ENCODE measurements at regions not wholly inside any gene's neighbourhood (a gene's known extent, or its start where the extent isn't known, plus 50 kb on each side); places are given as distances from the start of the nearest gene placed in this dataset.

- no peak for DNase-seq (ENCODE audit: low spot score)
- ChIA-PET POLR2A (no interaction called here), CTCF (ENCODE audit: low intra/inter-chr PET ratio, low total read pairs) (no interaction called here)
- no peaks in the 10 kb centered on the region for H3K4me1 ChIP-seq (ENCODE audit: insufficient read depth, low read length)
- H2AFZ ChIP-seq (ENCODE audit: low read length) = no peak overlapping the region
- no peaks in the 10 kb centered on the region for H3K79me2 ChIP-seq (ENCODE audit: insufficient read depth, low read length)
- no peaks in the 10 kb centered on the region; the same call in 1 of the 2 replicates for H4K20me1 ChIP-seq (ENCODE audit: insufficient read depth, low read length)
- WGBS (ENCODE audit: low lambda C conversion rate) = 67% methylated on average over 12 of the region's 12 CpGs
- no peak overlapping the region for H3K4me2 ChIP-seq (ENCODE audit: low read depth, low read length)
- peaks cover 0 to 1% of the 10 kb centered on the region in 2 experiments; a peak in 2 of 5 replicates for H3K27me3 ChIP-seq (ENCODE audit: control insufficient read depth in 1 of 2, insufficient read depth in 2 of 2, low read length in 2 of 2)
- H3K4me3 ChIP-seq (replicated peaks in 1 of 3; ENCODE audit: insufficient read depth in 1 of 3, low read depth in 2 of 3, low read length in 3 of 3) = no peak overlapping the region
- BruUV-seq (replicated peaks) = no TSS peak
- no peak overlapping the region for H3K27ac ChIP-seq (ENCODE audit: extremely low read length, insufficient read depth, low read length)
- H3K9ac ChIP-seq (ENCODE audit: insufficient read depth, low read depth, low read length) = no peak overlapping the region
- intact Hi-C loops (cut with micrococcal nuclease; ENCODE audit: unreplicated experiment) (no loop called here), in situ Hi-C loops (cut with HindIII; ENCODE audit: extremely low pct_ligation_motif_present, low pct_unique_long_range_greater_than_20kb) (no loop called here)
- H3K36me3 ChIP-seq (replicated peaks in 1 of 2; ENCODE audit: control insufficient read depth in 1 of 2, insufficient read depth in 2 of 2, low read length in 2 of 2) = no peaks in the 10 kb centered on the region
- no peak for FAIRE-seq
- no peak for ATAC-seq
- TF ChIP-seq PBX2 (CRISPR knock-in tag; IDR thresholded peaks at IDR 0.05) = no peak
- no peak for TF ChIP-seq REL (CRISPR knock-in tag; conservative IDR thresholded peaks at IDR 0.05)
- no peaks in the 10 kb centered on the region for H3K9me3 ChIP-seq (ENCODE audit: low read length)
These were observed 119.0 kb downstream of the ARL4C start for GRCh38 chr2:234377761-234378391.

GRCh38 chr2:234376229-234376628 is 120.7 kb downstream of the ARL4C start:
- Histone ChIP-seq H3K36me3 (replicated peaks in 1 of 2; ENCODE audit: control insufficient read depth in 1 of 2, insufficient read depth in 2 of 2, low read length in 2 of 2) (no peaks in the 10 kb centered on the region), H3K4me3 (replicated peaks in 1 of 3; ENCODE audit: insufficient read depth in 1 of 3, low read depth in 2 of 3, low read length in 3 of 3) (no peak overlapping the region), H3K27me3 (ENCODE audit: control insufficient read depth in 1 of 2, insufficient read depth in 2 of 2, low read length in 2 of 2) (peaks cover 0 to 1% of the 10 kb centered on the region in 2 experiments; a peak in 1 of 5 replicates), H3K4me2 (ENCODE audit: low read depth, low read length) (no peak overlapping the region), H3K79me2 (ENCODE audit: insufficient read depth, low read length) (no peaks in the 10 kb centered on the region), H4K20me1 (ENCODE audit: insufficient read depth, low read length) (no peaks in the 10 kb centered on the region; the same call in 1 of the 2 replicates), H3K4me1 (ENCODE audit: insufficient read depth, low read length) (no peaks in the 10 kb centered on the region), H3K9me3 (ENCODE audit: low read length) (no peaks in the 10 kb centered on the region), H3K27ac (ENCODE audit: extremely low read length, insufficient read depth, low read length) (no peak overlapping the region), H2AFZ (ENCODE audit: low read length) (no peak overlapping the region), H3K9ac (ENCODE audit: insufficient read depth, low read depth, low read length) (no peak overlapping the region)
- TF ChIP-seq RBFOX2 (IDR thresholded peaks at IDR 0.05; ENCODE audit: low read depth, low read length) = no peak
- no peak for TF ChIP-seq DMTF1 (CRISPR knock-in tag; IDR thresholded peaks at IDR 0.05)
- TF ChIP-seq ZC3H4 (CRISPR knock-in tag; IDR thresholded peaks at IDR 0.05; ENCODE audit: borderline replicate concordance) = no peak
- no peak for TF ChIP-seq U2AF1 (optimal IDR thresholded peaks at IDR 0.05; ENCODE audit: low read depth, low read length)
- TF ChIP-seq ATAD3A (CRISPR knock-in tag; IDR thresholded peaks at IDR 0.05) = no peak
- no peak for TF ChIP-seq SAP130 (CRISPR knock-in tag; IDR thresholded peaks at IDR 0.05; ENCODE audit: low read depth)
- no peak for TF ChIP-seq SP140L (CRISPR knock-in tag; IDR thresholded peaks at IDR 0.05; ENCODE audit: borderline replicate concordance)
- TF ChIP-seq MED1 (CRISPR knock-in tag; IDR thresholded peaks at IDR 0.05) = no peak
- no peak for TF ChIP-seq TBL1XR1 (IDR thresholded peaks at IDR 0.05; ENCODE audit: borderline replicate concordance, low read length, partially characterized antibody)
- TF ChIP-seq PRMT3 (CRISPR knock-in tag; IDR thresholded peaks at IDR 0.05; ENCODE audit: borderline replicate concordance, low read depth) = no peak
- TF ChIP-seq ZNF709 (CRISPR knock-in tag; IDR thresholded peaks at IDR 0.05) = no peak
- TF ChIP-seq EZH2 (conservative IDR thresholded peaks at IDR 0.05; ENCODE audit: low read depth, low read length) = no peak
- no peak for TF ChIP-seq ZBTB38 (CRISPR knock-in tag; IDR thresholded peaks at IDR 0.05)
- no peak for TF ChIP-seq ZNF549 (CRISPR knock-in tag; IDR thresholded peaks at IDR 0.05)
- TF ChIP-seq ARHGAP35 (CRISPR knock-in tag; IDR thresholded peaks at IDR 0.05; ENCODE audit: borderline replicate concordance) = no peak
- WGBS (ENCODE audit: low lambda C conversion rate) = 42% methylated on average over 3 of the region's 3 CpGs
- FAIRE-seq (no peak), DNase-seq (ENCODE audit: low spot score) (no peak), ATAC-seq (no peak)
- in situ Hi-C loops (cut with HindIII; ENCODE audit: extremely low pct_ligation_motif_present, low pct_unique_long_range_greater_than_20kb) = no loop called here
- BruUV-seq (replicated peaks) = no TSS peak
- POLR2A ChIA-PET = no interaction called here
- CTCF ChIA-PET (ENCODE audit: low intra/inter-chr PET ratio, low total read pairs) = no interaction called here
- intact Hi-C loops (cut with micrococcal nuclease; ENCODE audit: unreplicated experiment) = no loop called here

Data from HepG2 (cell line).